ENCODE measurements at regions not wholly inside any gene's neighbourhood (a gene's known extent, or its start where the extent isn't known, plus 50 kb on each side); places are given as distances from the start of the nearest gene placed in this dataset.

DNA sequence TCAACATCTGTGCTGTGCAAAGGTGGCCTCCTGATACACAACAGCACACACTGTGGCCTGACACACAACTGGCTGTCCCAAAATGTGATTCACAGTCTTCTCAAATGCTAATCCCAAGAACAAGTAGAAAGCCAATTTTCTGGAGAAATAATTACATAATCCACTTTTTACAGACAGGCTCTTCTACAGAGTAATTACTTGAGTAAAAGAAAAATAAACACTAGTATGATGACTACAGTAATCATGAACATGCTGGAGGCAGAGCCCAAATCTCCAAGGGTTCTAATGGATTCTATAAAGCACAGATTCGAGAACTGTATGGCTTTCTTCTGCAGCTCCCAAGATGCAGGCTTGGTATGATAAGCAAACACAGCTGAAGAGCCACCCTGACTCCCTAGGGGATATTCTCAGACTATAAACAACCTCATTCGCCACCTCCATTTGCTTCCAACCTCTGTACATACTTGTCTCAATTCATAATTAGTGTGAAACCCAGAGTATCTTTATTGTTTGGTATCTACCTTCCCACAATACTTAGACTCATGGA lies 81.9 kb downstream of the SIPA1L2 start:
- TF ChIP-seq SPI1 (IDR thresholded peaks at IDR 0.05; ENCODE audit: low read depth, low read length) (no peak), POLR2AphosphoS5 (IDR thresholded peaks at IDR 0.05; ENCODE audit: low read depth, low read length) (no peak), POU2F2 (IDR thresholded peaks at IDR 0.05; ENCODE audit: low read depth, low read length) (no peak), PAX5 (IDR thresholded peaks at IDR 0.05; ENCODE audit: insufficient read depth, low read length, severe bottlenecking) (no peak), TAF1 (IDR thresholded peaks at IDR 0.05; ENCODE audit: low read depth, low read length) (no peak), POLR2A (IDR thresholded peaks at IDR 0.05; ENCODE audit: low read depth, low read length) (no peak)
- DNase-seq (ENCODE audit: insufficient read length, low spot score) = no peak
- no peak for FAIRE-seq

- DNase-seq (ENCODE audit: insufficient read length, low spot score) (no peak), FAIRE-seq (no peak)
- TF ChIP-seq PAX5 (IDR thresholded peaks at IDR 0.05; ENCODE audit: insufficient read depth, low read length, severe bottlenecking) = no peak
- no peak for TF ChIP-seq POLR2A (IDR thresholded peaks at IDR 0.05; ENCODE audit: low read depth, low read length)
- TF ChIP-seq SPI1 (IDR thresholded peaks at IDR 0.05; ENCODE audit: low read depth, low read length) = no peak
- no peak for TF ChIP-seq POU2F2 (IDR thresholded peaks at IDR 0.05; ENCODE audit: low read depth, low read length)
- TF ChIP-seq POLR2AphosphoS5 (IDR thresholded peaks at IDR 0.05; ENCODE audit: low read depth, low read length) = no peak
- TF ChIP-seq TAF1 (IDR thresholded peaks at IDR 0.05; ENCODE audit: low read depth, low read length) = no peak
Observed at GRCh38 chr1:232542633-232543593, 87.0 kb downstream of the SIPA1L2 start.

- DNase-seq (ENCODE audit: insufficient read length, low spot score) (no peak), FAIRE-seq (no peak)
- TF ChIP-seq SPI1 (IDR thresholded peaks at IDR 0.05; ENCODE audit: low read depth, low read length) (no peak), POLR2AphosphoS5 (IDR thresholded peaks at IDR 0.05; ENCODE audit: low read depth, low read length) (no peak), TAF1 (IDR thresholded peaks at IDR 0.05; ENCODE audit: low read depth, low read length) (no peak), POU2F2 (IDR thresholded peaks at IDR 0.05; ENCODE audit: low read depth, low read length) (no peak), POLR2A (IDR thresholded peaks at IDR 0.05; ENCODE audit: low read depth, low read length) (no peak), PAX5 (IDR thresholded peaks at IDR 0.05; ENCODE audit: insufficient read depth, low read length, severe bottlenecking) (no peak)
Observed at GRCh38 chr1:232538943-232539302, 91.0 kb downstream of the SIPA1L2 start.

GRCh38 chr1:232538224-232538942 lies 91.5 kb downstream of the SIPA1L2 start:
- no peak for FAIRE-seq
- no peak for DNase-seq (ENCODE audit: insufficient read length, low spot score)
- TF ChIP-seq PAX5 (IDR thresholded peaks at IDR 0.05; ENCODE audit: insufficient read depth, low read length, severe bottlenecking) = no peak
- TF ChIP-seq POU2F2 (IDR thresholded peaks at IDR 0.05; ENCODE audit: low read depth, low read length) = no peak
- no peak for TF ChIP-seq TAF1 (IDR thresholded peaks at IDR 0.05; ENCODE audit: low read depth, low read length)
- TF ChIP-seq POLR2A (IDR thresholded peaks at IDR 0.05; ENCODE audit: low read depth, low read length) = no peak

DNA sequence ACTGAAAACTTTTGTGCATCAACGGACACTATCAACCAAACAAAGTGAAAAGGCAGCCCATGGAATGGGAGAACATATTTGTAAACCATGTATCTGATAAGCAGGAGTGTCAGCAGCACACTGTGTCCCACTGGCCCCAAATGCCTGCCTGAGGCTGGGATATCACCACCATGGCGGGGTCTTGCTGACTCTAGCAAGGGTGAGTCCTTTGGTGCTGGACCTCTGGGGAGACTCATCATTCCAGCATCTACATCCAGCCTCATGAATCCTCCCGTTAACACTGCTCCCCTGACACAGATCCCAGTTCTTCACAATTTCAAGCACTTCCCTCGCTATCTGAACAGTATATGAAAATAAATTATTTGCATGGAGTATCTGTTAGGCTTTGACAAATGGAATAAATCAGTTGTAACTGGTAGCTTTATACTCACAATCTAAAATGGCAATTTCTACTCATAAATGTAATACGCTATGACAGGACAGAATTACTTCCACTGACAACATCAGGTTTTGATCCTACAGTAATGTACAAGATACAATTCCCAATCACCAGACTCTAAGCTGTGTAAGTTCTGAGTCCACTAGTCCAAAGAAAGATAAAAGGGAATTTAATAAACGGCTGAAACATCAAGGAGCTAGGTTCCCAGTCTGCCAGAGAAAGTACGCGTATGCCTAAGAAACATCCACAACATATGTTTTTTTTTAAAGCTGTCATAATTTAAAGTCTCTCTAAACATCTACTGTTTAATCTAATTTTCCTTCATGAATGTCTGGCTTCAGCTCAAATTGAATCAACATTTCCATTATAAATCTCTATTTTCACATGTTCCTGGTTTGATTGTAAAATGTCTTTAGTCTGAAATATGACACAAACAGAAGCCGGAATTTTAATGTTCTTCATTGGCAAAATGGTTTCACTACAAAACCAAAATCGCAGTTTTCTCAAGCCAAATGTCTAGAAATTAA lies 95.1 kb downstream of the SIPA1L2 start:
- DNase-seq (ENCODE audit: insufficient read length, low spot score) (no peak), FAIRE-seq (no peak)
- TF ChIP-seq POLR2A (IDR thresholded peaks at IDR 0.05; ENCODE audit: low read depth, low read length) (no peak), TAF1 (IDR thresholded peaks at IDR 0.05; ENCODE audit: low read depth, low read length) (no peak), SPI1 (IDR thresholded peaks at IDR 0.05; ENCODE audit: low read depth, low read length) (no peak), POU2F2 (IDR thresholded peaks at IDR 0.05; ENCODE audit: low read depth, low read length) (no peak)

- FAIRE-seq = no peak
- no peak for DNase-seq (ENCODE audit: insufficient read length, low spot score)
- TF ChIP-seq POU2F2 (IDR thresholded peaks at IDR 0.05; ENCODE audit: low read depth, low read length) (no peak), PAX5 (IDR thresholded peaks at IDR 0.05; ENCODE audit: insufficient read depth, low read length, severe bottlenecking) (no peak), POLR2AphosphoS5 (IDR thresholded peaks at IDR 0.05; ENCODE audit: low read depth, low read length) (no peak), SPI1 (IDR thresholded peaks at IDR 0.05; ENCODE audit: low read depth, low read length) (no peak), POLR2A (IDR thresholded peaks at IDR 0.05; ENCODE audit: low read depth, low read length) (no peak), TAF1 (IDR thresholded peaks at IDR 0.05; ENCODE audit: low read depth, low read length) (no peak)
Observed at GRCh38 chr1:232533328-232533727, 96.6 kb downstream of the SIPA1L2 start.

- DNase-seq (ENCODE audit: insufficient read length, low spot score) (no peak), FAIRE-seq (no peak)
- TF ChIP-seq POLR2A (IDR thresholded peaks at IDR 0.05; ENCODE audit: low read depth, low read length) (no peak), PAX5 (IDR thresholded peaks at IDR 0.05; ENCODE audit: insufficient read depth, low read length, severe bottlenecking) (no peak), SPI1 (IDR thresholded peaks at IDR 0.05; ENCODE audit: low read depth, low read length) (no peak), POLR2AphosphoS5 (IDR thresholded peaks at IDR 0.05; ENCODE audit: low read depth, low read length) (no peak), TAF1 (IDR thresholded peaks at IDR 0.05; ENCODE audit: low read depth, low read length) (no peak), POU2F2 (IDR thresholded peaks at IDR 0.05; ENCODE audit: low read depth, low read length) (no peak)
Observed at GRCh38 chr1:232532901-232533300, 97.0 kb downstream of the SIPA1L2 start.

- no peak for TF ChIP-seq SPI1 (IDR thresholded peaks at IDR 0.05; ENCODE audit: low read depth, low read length)
- no peak for TF ChIP-seq POU2F2 (IDR thresholded peaks at IDR 0.05; ENCODE audit: low read depth, low read length)
- no peak for TF ChIP-seq POLR2A (IDR thresholded peaks at IDR 0.05; ENCODE audit: low read depth, low read length)
- TF ChIP-seq POLR2AphosphoS5 (IDR thresholded peaks at IDR 0.05; ENCODE audit: low read depth, low read length) = no peak
- TF ChIP-seq PAX5 (IDR thresholded peaks at IDR 0.05; ENCODE audit: insufficient read depth, low read length, severe bottlenecking) = no peak
- no peak for TF ChIP-seq TAF1 (IDR thresholded peaks at IDR 0.05; ENCODE audit: low read depth, low read length)
- FAIRE-seq (no peak), DNase-seq (ENCODE audit: insufficient read length, low spot score) (no peak)
Observed at GRCh38 chr1:232531291-232531690, 98.6 kb downstream of the SIPA1L2 start.
